GM12874 (cell line): ENCODE measurements at regions not wholly inside any gene's neighbourhood (a gene's known extent, or its start where the extent isn't known, plus 50 kb on each side); places are given as distances from the start of the nearest gene placed in this dataset.

ENCODE experiments used
- TF ChIP-seq, protein P1 (sequence below): IDR thresholded peaks from 2 replicates; pipeline ENCODE4 v1.5.1; 2011; ENCODE audit warnings: low read depth, mild to moderate bottlenecking, control low read depth, low read length, moderate library complexity; ENCODE audit not compliant: insufficient read depth

DNA sequence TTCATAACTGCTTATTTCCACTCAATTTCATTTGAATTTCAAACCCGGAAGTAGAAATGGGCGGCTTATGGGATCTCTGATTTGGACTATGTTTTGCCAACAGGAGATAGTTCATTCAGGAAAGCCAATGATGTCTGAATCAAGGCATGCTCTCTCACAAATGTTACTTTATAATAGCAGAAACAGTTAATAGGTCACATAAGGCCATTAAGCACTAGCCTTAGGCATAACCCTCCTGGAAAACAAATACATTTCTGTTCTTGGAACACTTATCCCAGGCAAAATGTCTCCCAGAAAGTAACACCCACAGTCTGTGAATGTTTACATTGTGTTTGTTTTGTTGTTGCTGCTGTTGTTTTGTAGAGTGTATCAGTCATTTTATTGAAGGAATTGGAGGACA lies 1347.2 kb upstream of the PCDH7 start:
- TF ChIP-seq, protein P1, sequence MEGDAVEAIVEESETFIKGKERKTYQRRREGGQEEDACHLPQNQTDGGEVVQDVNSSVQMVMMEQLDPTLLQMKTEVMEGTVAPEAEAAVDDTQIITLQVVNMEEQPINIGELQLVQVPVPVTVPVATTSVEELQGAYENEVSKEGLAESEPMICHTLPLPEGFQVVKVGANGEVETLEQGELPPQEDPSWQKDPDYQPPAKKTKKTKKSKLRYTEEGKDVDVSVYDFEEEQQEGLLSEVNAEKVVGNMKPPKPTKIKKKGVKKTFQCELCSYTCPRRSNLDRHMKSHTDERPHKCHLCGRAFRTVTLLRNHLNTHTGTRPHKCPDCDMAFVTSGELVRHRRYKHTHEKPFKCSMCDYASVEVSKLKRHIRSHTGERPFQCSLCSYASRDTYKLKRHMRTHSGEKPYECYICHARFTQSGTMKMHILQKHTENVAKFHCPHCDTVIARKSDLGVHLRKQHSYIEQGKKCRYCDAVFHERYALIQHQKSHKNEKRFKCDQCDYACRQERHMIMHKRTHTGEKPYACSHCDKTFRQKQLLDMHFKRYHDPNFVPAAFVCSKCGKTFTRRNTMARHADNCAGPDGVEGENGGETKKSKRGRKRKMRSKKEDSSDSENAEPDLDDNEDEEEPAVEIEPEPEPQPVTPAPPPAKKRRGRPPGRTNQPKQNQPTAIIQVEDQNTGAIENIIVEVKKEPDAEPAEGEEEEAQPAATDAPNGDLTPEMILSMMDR, result no peak

DNA sequence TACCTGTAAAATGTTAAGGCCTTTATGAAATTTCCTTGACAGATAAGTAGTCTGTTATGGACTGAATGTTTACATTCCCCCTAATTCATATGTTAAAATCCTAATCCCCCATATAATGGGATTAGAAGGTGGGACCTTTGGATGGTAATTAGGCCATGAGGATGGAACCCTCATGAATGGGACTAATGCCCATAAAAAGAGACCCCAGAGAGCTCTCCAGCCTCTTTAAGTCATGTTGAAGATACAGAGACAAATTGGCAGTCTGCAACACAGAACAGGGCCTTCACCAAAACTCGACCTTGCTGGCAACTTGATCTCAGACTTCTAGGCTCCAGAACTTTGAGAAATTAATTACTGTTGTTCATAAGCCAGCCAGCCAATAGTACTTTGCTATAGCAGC lies 1344.5 kb upstream of the PCDH7 start:
- TF ChIP-seq, protein P1, result no peak

DNA sequence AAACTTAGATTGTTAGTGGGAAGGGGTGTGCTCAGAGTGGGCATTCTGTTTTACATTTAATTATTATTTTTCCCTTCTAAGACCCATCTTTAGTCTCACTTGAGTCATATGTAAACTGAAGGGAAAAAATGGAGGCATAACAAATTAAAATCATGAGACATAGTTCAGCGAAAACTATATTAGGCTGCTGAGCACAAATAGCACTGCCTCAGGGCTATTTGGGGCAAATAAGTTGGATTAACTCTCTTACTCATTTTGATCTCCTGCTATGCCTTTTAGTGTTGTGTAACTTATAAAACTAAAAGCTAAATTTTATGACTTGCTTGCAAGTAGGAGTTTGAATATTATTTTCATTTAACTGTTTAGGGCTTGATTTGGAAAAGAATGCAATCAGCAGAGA lies 1329.2 kb upstream of the PCDH7 start:
- TF ChIP-seq, protein P1, result no peak

DNA sequence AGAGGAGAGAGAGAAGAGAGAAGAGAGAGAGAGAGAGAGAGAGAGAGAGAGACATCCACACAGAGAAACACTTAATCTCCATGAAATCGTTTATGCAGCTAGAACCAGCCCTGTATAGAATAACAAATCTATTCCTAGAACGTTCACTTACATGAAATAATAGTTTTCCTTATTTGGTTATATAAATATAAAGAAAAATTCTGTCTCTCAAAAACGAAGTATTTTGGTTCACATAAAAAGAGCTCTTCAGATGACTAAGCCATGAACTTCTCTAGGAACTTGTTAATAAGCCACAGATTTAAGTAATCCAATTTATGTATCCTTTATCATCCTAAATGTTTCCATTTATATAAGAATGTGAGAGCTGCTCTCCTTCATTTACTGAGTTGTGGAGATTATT lies 1315.1 kb upstream of the PCDH7 start:
- TF ChIP-seq, protein P1, result no peak

DNA sequence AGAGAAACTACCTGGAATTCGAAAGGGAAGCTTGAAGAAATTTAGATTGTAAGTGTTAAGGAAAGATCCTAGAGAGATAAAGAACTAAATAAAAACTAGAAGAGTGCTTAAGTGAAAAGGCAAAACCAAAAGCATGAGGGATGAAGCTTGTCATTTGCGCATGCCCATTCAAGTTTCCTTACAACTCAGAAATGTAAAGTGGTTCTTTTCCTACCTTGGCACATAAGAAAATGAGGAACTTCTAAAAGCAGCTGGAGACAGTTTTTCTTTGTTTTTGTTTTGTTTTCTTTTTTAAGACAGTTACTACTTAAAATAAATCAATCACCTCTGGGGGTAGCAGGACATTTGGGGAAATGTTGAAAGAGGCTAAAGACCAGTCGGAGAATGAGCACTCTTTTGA lies 1304.4 kb upstream of the PCDH7 start:
- TF ChIP-seq, protein P1, result no peak

DNA sequence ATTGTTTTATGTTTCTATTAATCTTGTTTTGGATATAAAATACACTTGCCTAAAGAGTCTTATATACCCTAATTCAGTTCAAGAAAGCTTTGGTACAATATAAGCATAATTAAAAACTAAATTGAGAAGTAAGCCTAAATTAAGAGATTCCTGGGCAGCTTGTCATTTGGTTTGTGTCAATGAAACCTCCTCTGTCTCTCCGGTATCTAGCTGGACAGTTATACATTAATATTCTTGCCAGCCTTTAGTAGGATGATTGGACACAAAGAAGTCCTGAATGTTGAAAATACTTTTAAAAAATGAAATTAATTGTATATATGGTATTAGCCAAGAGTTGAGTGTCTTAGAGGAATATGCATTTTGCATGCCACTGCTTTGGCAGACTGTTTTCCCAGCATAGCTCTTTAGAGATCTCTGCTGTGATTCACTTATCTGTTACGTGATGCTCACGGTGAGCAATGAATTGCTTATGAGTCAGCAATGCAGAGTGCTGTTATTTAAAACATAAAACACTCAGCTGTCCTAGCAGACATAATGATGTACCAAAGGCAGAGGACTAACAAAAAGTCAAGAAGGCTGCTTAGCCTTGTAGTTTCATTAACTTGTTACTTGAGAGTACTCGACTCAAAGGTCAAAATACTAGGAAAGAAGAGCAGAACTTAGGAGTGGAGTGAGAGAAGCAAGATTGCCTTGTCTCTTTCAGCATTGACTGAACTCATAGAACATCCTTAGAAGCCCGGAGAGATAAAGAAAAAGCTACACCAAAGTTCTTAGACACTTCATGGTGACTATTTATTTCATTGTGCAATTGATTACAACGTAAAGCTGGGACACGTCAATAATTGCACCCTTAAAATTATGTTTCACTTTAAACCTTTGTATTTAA lies 1296.1 kb upstream of the PCDH7 start:
- TF ChIP-seq, protein P1, result no peak

DNA sequence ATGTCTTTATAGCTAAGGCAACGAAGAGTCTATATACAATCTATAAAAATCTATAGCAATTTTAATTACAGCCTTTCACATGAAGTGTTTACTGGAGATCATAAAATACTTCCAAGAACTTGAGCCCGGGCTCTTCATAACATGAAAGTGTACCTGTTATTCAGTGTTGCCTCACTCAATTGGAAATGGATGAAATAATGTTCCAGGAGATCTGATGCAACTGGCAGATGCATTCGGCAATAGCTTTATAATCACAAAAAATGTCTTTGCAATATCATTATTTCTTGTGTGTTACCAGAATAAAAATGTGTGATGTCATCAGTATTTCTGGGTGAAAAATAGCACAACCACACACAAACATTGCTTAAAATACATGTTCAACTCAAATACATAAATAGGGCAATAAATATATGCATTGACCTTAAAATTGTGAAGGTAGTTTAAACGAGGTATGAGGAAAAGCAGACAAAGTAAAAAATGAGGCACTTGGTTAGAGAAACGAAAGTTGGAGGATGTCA lies 1266.8 kb upstream of the PCDH7 start:
- TF ChIP-seq, protein P1, result no peak
